ENCODE measurements at regions not wholly inside any gene's neighbourhood (a gene's known extent, or its start where the extent isn't known, plus 50 kb on each side); places are given as distances from the start of the nearest gene placed in this dataset.

DNA sequence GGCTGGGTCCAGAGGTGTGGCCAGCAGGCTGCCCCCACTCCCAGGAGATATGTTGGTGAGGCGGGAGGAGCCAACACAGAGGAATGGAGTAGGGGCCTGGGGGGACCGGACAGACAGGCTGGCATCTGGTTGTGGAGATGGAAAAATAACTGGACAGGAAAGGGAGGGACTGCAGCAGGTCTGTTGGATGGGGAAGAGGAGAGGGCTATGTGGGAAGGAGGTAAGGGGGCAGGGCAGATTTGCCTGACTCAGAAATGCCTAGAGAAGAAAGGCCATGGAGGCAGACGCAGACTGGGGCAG, 160.4 kb downstream of the TRIM29 start:
- Histone ChIP-seq H2AFZ (ENCODE audit: control insufficient read depth, low read depth, low read length) (no peak overlapping the region), H4K20me1 (ENCODE audit: control insufficient read depth, insufficient read depth) (no peaks in the 10 kb centered on the region), H3K9ac (ENCODE audit: control insufficient read depth, insufficient read depth, low read length) (no peak overlapping the region), H3K4me2 (ENCODE audit: control insufficient read depth, insufficient read depth) (no peak overlapping the region), H3K27me3 (replicated peaks in 1 of 2; ENCODE audit: control insufficient read depth in 2 of 2, insufficient read depth in 2 of 2, low read length in 1 of 2) (peaks cover 5% of the 10 kb centered on the region in 2 experiments; a peak in 3 of 4 replicates), H3K36me3 (ENCODE audit: control insufficient read depth in 2 of 2, insufficient read depth in 2 of 2, low read length in 1 of 2) (no peaks in the 10 kb centered on the region), H3K9me3 (replicated peaks; ENCODE audit: control insufficient read depth, insufficient read depth, low read length) (no peaks in the 10 kb centered on the region), H3K4me3 (no peak overlapping the region), H3K79me2 (ENCODE audit: control insufficient read depth, insufficient read depth, low read length) (no peaks in the 10 kb centered on the region), H3K27ac (ENCODE audit: control insufficient read depth, insufficient read depth) (no peak overlapping the region), H3K4me1 (ENCODE audit: control insufficient read depth, insufficient read depth, low read length) (no peaks in the 10 kb centered on the region)
- ChIA-PET CTCF (no interaction called here), POLR2A (interaction anchor here (0.5 kb wide), 1 partner anchor 368 kb away, joined by 7 read pairs; no protein-coding TSS in a partner anchor), RAD21 (ENCODE audit: unreplicated experiment) (no interaction called here), SMC1A (ENCODE audit: uncharacterized antibody, unreplicated experiment) (no interaction called here)
- WGBS (ENCODE audit: insufficient coverage, insufficient replicate concordance, low lambda C conversion rate, missing lambda C conversion rate): 23% methylated on average over 3 of the region's 3 CpGs
- intact Hi-C loops (cut with micrococcal nuclease; ENCODE audit: unreplicated experiment) (no loop called here), in situ Hi-C loops (cut with MboI) (no loop called here)
- no peak for DNase-seq (ENCODE audit: low read depth, low spot score)
- ATAC-seq: no peak
- no peak for FAIRE-seq
- TF ChIP-seq, protein P1, sequence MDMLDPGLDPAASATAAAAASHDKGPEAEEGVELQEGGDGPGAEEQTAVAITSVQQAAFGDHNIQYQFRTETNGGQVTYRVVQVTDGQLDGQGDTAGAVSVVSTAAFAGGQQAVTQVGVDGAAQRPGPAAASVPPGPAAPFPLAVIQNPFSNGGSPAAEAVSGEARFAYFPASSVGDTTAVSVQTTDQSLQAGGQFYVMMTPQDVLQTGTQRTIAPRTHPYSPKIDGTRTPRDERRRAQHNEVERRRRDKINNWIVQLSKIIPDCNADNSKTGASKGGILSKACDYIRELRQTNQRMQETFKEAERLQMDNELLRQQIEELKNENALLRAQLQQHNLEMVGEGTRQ (IDR thresholded peaks at IDR 0.05; ENCODE audit: borderline replicate concordance, low read depth, low read length): no peak
- TF ChIP-seq HDAC2 (IDR thresholded peaks at IDR 0.05) (no peak), FOXK2 (IDR thresholded peaks at IDR 0.05) (no peak)
- no TSS peak for BruUV-seq (replicated peaks)

DNA sequence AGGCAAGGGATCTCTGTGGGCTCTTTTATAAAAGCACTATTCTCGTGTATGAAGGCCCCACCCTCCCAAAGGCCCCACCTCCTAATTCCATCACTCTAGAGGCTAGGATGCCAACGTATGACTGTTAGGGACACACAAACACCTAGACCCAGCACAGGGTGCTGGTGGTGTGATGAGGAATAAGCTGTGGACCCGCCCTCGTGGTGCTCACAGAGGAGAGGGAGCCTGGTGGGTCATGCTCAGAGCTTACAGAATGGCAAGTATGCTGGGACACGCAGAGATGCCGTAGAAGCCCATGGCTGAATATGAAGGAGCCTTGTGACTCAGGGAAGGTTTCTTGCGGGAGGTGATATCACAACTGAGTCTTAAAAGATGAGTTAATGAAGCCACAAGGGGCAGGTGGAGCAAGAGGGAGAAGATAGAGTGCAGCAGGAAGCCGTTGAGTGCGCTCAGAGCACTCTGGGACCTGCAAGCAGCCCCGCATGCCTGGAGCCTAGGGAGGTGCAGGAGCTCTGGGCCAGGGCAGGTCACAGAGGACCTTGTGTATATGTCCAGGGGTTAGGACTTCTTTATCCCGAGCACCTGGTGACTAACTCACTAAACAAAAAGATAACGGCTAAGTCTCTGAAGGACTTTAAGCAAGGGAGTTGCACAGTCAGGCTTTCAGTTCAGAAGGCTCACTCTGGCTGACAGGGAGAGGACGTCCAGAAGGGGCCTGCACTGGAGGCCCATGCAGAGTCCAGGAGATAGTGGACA, 160.9 kb downstream of the TRIM29 start:
- ChIA-PET RAD21 (ENCODE audit: unreplicated experiment) (no interaction called here), CTCF (no interaction called here), POLR2A (no interaction called here), SMC1A (ENCODE audit: uncharacterized antibody, unreplicated experiment) (no interaction called here)
- H3K27ac ChIP-seq (ENCODE audit: control insufficient read depth, insufficient read depth): no peak overlapping the region
- H3K4me3 ChIP-seq: no peak overlapping the region
- H3K27me3 ChIP-seq (replicated peaks in 1 of 2; ENCODE audit: control insufficient read depth in 2 of 2, insufficient read depth in 2 of 2, low read length in 1 of 2): peaks cover 2 to 5% of the 10 kb centered on the region in 2 experiments; a peak in 3 of 4 replicates
- ATAC-seq (no peak), FAIRE-seq (no peak), DNase-seq (ENCODE audit: low read depth, low spot score) (no peak)
- H4K20me1 ChIP-seq (ENCODE audit: control insufficient read depth, insufficient read depth): no peaks in the 10 kb centered on the region
- no peak overlapping the region for H3K9ac ChIP-seq (ENCODE audit: control insufficient read depth, insufficient read depth, low read length)
- no peaks in the 10 kb centered on the region for H3K9me3 ChIP-seq (replicated peaks; ENCODE audit: control insufficient read depth, insufficient read depth, low read length)
- H3K4me2 ChIP-seq (ENCODE audit: control insufficient read depth, insufficient read depth): no peak overlapping the region
- BruUV-seq (replicated peaks): no TSS peak
- H3K36me3 ChIP-seq (ENCODE audit: control insufficient read depth in 2 of 2, insufficient read depth in 2 of 2, low read length in 1 of 2): no peaks in the 10 kb centered on the region
- no peaks in the 10 kb centered on the region for H3K79me2 ChIP-seq (ENCODE audit: control insufficient read depth, insufficient read depth, low read length)
- intact Hi-C loops (cut with micrococcal nuclease; ENCODE audit: unreplicated experiment) (no loop called here), in situ Hi-C loops (cut with MboI) (no loop called here)
- no peaks in the 10 kb centered on the region for H3K4me1 ChIP-seq (ENCODE audit: control insufficient read depth, insufficient read depth, low read length)
- WGBS (ENCODE audit: insufficient coverage, insufficient replicate concordance, low lambda C conversion rate, missing lambda C conversion rate): 35% methylated on average over 13 of the region's 13 CpGs
- H2AFZ ChIP-seq (ENCODE audit: control insufficient read depth, low read depth, low read length): no peak overlapping the region
- no peak for TF ChIP-seq SREBF2 (IDR thresholded peaks at IDR 0.05; ENCODE audit: low read length)
- TF ChIP-seq, protein P2, sequence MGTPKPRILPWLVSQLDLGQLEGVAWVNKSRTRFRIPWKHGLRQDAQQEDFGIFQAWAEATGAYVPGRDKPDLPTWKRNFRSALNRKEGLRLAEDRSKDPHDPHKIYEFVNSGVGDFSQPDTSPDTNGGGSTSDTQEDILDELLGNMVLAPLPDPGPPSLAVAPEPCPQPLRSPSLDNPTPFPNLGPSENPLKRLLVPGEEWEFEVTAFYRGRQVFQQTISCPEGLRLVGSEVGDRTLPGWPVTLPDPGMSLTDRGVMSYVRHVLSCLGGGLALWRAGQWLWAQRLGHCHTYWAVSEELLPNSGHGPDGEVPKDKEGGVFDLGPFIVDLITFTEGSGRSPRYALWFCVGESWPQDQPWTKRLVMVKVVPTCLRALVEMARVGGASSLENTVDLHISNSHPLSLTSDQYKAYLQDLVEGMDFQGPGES (IDR thresholded peaks at IDR 0.05): no peak
- TF ChIP-seq NR2C2 (IDR thresholded peaks at IDR 0.05; ENCODE audit: borderline replicate concordance, control insufficient read depth, insufficient read length, low read depth): no peak
- TF ChIP-seq IKZF2 (IDR thresholded peaks at IDR 0.05): no peak
- TF ChIP-seq EP300 (IDR thresholded peaks at IDR 0.05; ENCODE audit: borderline replicate concordance in 1 of 2, control insufficient read depth in 1 of 2, low read depth in 2 of 2, low read length in 2 of 2): no peak
- TF ChIP-seq, protein P3, sequence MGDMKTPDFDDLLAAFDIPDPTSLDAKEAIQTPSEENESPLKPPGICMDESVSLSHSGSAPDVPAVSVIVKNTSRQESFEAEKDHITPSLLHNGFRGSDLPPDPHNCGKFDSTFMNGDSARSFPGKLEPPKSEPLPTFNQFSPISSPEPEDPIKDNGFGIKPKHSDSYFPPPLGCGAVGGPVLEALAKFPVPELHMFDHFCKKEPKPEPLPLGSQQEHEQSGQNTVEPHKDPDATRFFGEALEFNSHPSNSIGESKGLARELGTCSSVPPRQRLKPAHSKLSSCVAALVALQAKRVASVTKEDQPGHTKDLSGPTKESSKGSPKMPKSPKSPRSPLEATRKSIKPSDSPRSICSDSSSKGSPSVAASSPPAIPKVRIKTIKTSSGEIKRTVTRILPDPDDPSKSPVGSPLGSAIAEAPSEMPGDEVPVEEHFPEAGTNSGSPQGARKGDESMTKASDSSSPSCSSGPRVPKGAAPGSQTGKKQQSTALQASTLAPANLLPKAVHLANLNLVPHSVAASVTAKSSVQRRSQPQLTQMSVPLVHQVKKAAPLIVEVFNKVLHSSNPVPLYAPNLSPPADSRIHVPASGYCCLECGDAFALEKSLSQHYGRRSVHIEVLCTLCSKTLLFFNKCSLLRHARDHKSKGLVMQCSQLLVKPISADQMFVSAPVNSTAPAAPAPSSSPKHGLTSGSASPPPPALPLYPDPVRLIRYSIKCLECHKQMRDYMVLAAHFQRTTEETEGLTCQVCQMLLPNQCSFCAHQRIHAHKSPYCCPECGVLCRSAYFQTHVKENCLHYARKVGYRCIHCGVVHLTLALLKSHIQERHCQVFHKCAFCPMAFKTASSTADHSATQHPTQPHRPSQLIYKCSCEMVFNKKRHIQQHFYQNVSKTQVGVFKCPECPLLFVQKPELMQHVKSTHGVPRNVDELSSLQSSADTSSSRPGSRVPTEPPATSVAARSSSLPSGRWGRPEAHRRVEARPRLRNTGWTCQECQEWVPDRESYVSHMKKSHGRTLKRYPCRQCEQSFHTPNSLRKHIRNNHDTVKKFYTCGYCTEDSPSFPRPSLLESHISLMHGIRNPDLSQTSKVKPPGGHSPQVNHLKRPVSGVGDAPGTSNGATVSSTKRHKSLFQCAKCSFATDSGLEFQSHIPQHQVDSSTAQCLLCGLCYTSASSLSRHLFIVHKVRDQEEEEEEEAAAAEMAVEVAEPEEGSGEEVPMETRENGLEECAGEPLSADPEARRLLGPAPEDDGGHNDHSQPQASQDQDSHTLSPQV (IDR thresholded peaks at IDR 0.05): no peak
- no peak for TF ChIP-seq TCF7 (IDR thresholded peaks at IDR 0.05; ENCODE audit: borderline replicate concordance)
- no peak for TF ChIP-seq RCOR1 (conservative IDR thresholded peaks at IDR 0.05; ENCODE audit: low read depth, low read length)
- no peak for TF ChIP-seq RBBP5 (conservative IDR thresholded peaks at IDR 0.05)
